ENCODE measurements at regions not wholly inside any gene's neighbourhood (a gene's known extent, or its start where the extent isn't known, plus 50 kb on each side); places are given as distances from the start of the nearest gene placed in this dataset.

GRCh38 chrX:8034058-8034457 is 106.8 kb upstream of the PNPLA4 start:
- Mint-ChIP-seq H3K4me1 (ENCODE audit: unreplicated experiment) (no peaks in the 10 kb centered on the region), H3K4me3 (ENCODE audit: unreplicated experiment) (no peak overlapping the region), H3K27ac (ENCODE audit: unreplicated experiment) (no peak overlapping the region), H3K36me3 (ENCODE audit: unreplicated experiment) (no peaks in the 10 kb centered on the region), H3K9me3 (ENCODE audit: unreplicated experiment) (peaks cover 2% of the 10 kb centered on the region), H3K27me3 (ENCODE audit: unreplicated experiment) (no peaks in the 10 kb centered on the region)
- TF ChIP-seq CTCF (IDR thresholded peaks at IDR 0.05), result no peak
- no peak for DNase-seq (ENCODE audit: extremely low spot score, unreplicated experiment)

GRCh38 chrX:8033175-8033574 is 106.0 kb upstream of the PNPLA4 start:
- no peaks in the 10 kb centered on the region for H3K36me3 Mint-ChIP-seq (ENCODE audit: unreplicated experiment)
- no peak overlapping the region for H3K4me3 Mint-ChIP-seq (ENCODE audit: unreplicated experiment)
- no peak for DNase-seq (ENCODE audit: extremely low spot score, unreplicated experiment)
- peaks cover 7% of the 10 kb centered on the region for H3K9me3 Mint-ChIP-seq (ENCODE audit: unreplicated experiment)
- no peak overlapping the region for H3K27ac Mint-ChIP-seq (ENCODE audit: unreplicated experiment)
- no peak for TF ChIP-seq CTCF (IDR thresholded peaks at IDR 0.05)
- H3K27me3 Mint-ChIP-seq (ENCODE audit: unreplicated experiment), result no peaks in the 10 kb centered on the region
- H3K4me1 Mint-ChIP-seq (ENCODE audit: unreplicated experiment), result no peaks in the 10 kb centered on the region

GRCh38 chrX:8030361-8030760 is 103.1 kb upstream of the PNPLA4 start:
- no peaks in the 10 kb centered on the region for H3K36me3 Mint-ChIP-seq (ENCODE audit: unreplicated experiment)
- H3K4me3 Mint-ChIP-seq (ENCODE audit: unreplicated experiment), result no peak overlapping the region
- peaks cover 7% of the 10 kb centered on the region for H3K9me3 Mint-ChIP-seq (ENCODE audit: unreplicated experiment)
- no peaks in the 10 kb centered on the region for H3K27me3 Mint-ChIP-seq (ENCODE audit: unreplicated experiment)
- no peak overlapping the region for H3K27ac Mint-ChIP-seq (ENCODE audit: unreplicated experiment)
- no peak for DNase-seq (ENCODE audit: extremely low spot score, unreplicated experiment)
- no peaks in the 10 kb centered on the region for H3K4me1 Mint-ChIP-seq (ENCODE audit: unreplicated experiment)
- no peak for TF ChIP-seq CTCF (IDR thresholded peaks at IDR 0.05)

GRCh38 chrX:8027827-8028226 is 100.6 kb upstream of the PNPLA4 start:
- no peak overlapping the region for H3K27ac Mint-ChIP-seq (ENCODE audit: unreplicated experiment)
- no peaks in the 10 kb centered on the region for H3K36me3 Mint-ChIP-seq (ENCODE audit: unreplicated experiment)
- no peak for TF ChIP-seq CTCF (IDR thresholded peaks at IDR 0.05)
- no peak overlapping the region for H3K4me3 Mint-ChIP-seq (ENCODE audit: unreplicated experiment)
- no peak for DNase-seq (ENCODE audit: extremely low spot score, unreplicated experiment)
- H3K4me1 Mint-ChIP-seq (ENCODE audit: unreplicated experiment), result no peaks in the 10 kb centered on the region
- H3K27me3 Mint-ChIP-seq (ENCODE audit: unreplicated experiment), result no peaks in the 10 kb centered on the region
- H3K9me3 Mint-ChIP-seq (ENCODE audit: unreplicated experiment), result peaks cover 13% of the 10 kb centered on the region

- Mint-ChIP-seq H3K9me3 (ENCODE audit: unreplicated experiment) (peaks cover 13% of the 10 kb centered on the region), H3K36me3 (ENCODE audit: unreplicated experiment) (no peaks in the 10 kb centered on the region), H3K4me1 (ENCODE audit: unreplicated experiment) (no peaks in the 10 kb centered on the region), H3K27me3 (ENCODE audit: unreplicated experiment) (no peaks in the 10 kb centered on the region), H3K27ac (ENCODE audit: unreplicated experiment) (no peak overlapping the region), H3K4me3 (ENCODE audit: unreplicated experiment) (no peak overlapping the region)
- no peak for TF ChIP-seq CTCF (IDR thresholded peaks at IDR 0.05)
- DNase-seq (ENCODE audit: extremely low spot score, unreplicated experiment), result no peak
Measured at GRCh38 chrX:8025705-8026104, 98.5 kb upstream of the PNPLA4 start.
